ENCODE measurements at regions not wholly inside any gene's neighbourhood (a gene's known extent, or its start where the extent isn't known, plus 50 kb on each side); places are given as distances from the start of the nearest gene placed in this dataset.

DNA sequence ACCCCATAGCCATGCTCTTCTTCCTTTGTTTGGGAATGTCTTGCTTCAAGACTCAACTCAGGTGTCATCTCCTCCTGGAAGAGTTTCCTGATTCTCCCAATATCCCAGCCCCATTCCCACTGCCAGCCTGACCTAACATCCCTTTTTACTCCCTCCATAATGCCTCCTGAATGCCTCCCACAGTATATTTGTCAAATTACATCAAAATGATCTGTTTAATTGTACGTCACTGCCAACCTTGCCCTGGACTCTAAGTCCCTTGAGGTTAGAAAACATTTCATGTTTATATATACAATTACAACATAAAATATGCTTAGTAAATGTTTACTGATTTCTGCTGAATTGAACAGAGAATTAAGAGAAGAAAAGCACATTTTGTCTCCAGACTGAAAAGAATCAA is 301.6 kb upstream of the PDE4D start:
- DNase-seq (ENCODE audit: low read depth, low spot score), result no peak

DNA sequence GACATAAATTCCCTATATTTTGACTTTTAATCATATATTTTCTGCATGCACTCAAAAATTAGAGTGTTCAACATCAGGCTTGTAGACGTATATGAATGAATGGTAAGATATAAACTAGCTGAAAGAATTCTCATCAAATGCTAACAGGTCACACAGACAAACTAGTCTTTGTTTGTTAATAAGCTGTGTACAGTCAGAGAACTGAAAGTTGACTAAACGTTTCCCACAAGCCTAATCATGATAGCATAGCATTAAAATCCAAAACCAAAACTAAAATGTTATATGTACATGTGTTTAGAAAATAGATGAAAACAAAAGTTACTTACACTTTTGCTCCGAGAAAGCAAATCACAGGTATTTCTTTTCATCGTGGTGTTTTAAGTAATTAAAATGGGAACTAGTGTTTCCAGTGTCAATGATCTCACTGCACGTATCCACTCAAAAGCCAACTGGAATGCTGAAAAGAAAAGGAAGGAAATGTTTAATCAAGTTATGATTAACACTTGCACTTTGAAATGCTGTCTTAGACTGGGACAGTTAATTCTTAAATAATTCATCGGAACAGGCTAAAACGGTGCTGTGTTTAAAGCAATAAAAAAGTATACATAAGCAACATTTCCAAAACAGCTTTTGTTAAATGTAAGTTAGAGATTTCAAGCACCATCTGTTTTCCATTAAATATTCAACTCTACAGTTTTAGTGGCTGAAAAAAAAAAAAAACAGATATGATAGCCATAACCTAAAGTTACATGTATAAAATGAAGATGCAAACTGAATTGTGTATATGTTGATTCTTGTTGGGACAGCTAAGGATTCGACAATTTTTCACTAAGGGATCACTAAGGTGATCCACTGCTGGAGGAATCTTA is 291.9 kb upstream of the PDE4D start:
- DNase-seq (ENCODE audit: low read depth, low spot score), result peak; percentile 9

DNA sequence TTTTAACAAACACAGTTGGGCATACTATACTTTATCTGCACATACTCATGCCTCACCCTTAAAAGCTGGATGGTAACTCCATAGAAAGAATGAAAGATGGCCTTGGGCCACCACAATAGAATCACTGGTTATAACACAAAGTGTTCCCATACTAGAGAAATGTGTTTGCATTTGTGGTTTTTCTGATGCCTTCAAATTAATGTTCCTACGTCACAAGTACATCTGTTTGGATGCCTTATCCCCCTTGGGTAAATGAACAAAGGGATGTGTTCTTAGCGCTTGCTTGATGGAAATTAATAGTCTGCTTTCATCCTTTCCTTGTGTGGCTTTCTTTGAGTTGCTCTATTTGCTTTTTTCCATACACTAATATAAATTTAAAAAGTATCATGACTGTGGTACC is 291.1 kb upstream of the PDE4D start:
- DNase-seq (ENCODE audit: low read depth, low spot score), result peak; percentile 21

DNA sequence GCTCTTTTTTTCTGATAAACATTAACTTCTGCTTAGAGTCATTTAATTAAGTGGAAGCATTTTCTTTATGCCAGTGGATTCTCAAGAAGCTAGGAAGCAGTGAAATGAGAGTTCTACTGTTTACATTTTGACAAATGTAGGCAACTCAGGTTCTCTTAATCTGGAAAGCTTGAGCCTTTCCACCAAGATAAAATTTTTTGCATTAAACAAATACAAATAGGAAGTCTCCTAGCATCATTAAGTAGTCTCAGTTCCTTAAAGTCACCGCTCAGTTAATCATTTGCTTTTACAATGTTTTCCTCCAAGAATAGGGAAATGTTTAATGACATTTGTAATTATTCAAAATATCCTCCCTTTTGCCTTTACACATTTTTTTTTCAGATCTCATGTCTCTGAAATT is 290.4 kb upstream of the PDE4D start:
- DNase-seq (ENCODE audit: low read depth, low spot score), result no peak

DNA sequence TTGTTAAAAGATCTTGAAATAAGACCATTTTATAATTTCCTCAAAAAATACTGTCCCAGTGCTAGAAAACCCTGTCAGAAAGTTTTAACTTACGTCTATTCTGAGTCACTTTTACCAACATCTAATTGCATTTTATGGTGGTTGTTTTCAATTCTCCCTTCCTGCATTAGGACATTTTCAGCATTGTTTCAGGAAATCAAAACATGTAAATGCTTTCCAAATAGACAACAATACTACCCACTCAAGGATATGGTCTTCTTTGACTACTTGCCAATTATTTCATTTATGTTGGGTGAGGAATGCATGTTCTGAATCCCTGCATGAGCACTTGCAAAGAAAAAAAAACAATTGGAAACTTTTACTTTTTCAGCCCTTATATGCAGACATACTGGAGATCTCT is 284.6 kb upstream of the PDE4D start:
- peak; percentile 41 for DNase-seq (ENCODE audit: low read depth, low spot score)

DNA sequence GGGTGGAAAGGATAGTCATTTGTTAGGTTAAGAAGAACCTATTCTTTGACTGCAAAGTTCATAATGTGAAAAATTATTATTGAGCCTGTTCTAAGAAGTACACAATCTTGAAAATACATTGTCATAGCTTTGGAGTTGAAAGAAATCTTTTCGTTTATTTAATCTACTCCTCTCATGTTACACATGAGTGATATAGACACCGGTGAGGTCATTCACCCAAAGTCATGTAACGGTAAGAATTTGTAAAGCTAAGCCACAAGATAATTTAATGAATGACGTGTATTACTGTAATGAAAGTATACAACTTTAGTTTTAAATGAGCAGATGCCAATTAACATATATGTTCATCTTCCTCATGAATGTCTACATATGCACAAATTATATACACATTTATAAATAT is 284.1 kb upstream of the PDE4D start:
- no peak for DNase-seq (ENCODE audit: low read depth, low spot score)

DNA sequence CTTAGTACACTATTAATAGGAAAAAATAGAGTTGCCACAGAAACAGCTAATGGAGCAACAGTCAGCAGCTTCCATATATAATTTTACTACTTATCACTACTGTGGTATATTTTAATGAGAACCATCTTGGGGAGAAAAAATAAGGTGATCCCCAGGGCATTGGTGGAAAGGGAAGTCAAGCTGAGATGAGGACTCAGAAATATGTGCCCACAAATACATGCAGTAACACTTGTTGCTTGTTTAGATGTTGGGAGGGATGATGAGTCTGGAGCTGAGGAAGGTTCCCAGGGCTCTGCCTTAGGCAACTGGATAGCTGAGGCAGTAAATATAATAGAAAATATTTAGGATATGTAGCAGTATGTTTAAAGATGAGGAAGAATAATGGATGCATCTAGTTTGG is 280.1 kb upstream of the PDE4D start:
- DNase-seq (ENCODE audit: low read depth, low spot score), result no peak

DNA sequence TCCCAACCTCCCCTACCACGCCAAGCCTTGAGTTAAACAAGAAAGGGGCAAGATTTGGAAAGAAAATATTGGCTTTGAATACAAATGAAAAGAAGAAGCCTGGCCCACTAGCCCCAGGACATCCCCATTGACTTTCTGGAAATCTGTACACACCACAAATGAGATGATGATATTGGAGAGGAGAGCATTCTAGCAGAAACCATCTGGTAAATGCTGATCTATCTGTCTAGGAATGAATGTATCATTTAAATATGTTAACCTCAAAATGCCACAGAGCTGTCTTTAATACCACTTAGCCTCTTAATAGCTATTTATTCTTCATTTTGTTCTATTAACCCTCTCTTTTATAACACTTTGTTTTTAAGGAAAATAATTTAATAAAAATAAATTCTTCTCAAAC is 270.2 kb upstream of the PDE4D start:
- DNase-seq (ENCODE audit: low read depth, low spot score), result no peak

DNA sequence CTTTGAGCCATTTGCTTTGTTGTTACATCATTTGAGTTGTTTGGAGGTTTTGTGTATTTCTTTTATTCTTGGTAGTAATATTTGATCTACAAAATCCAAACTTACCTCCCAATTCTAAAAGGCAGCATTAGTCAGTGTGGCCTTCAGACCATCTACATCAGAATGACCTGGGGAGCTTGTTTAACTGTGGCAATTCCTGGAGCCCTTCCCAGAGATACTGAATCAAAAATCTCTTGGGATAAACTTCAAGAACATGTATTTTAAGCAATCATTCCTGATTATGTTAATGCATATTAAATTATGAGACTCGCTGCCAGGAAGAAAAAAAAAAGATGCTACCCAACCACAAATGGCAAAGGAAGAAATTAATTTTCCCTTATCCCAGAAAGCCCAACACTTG is 268.9 kb upstream of the PDE4D start:
- no peak for DNase-seq (ENCODE audit: low read depth, low spot score)

DNA sequence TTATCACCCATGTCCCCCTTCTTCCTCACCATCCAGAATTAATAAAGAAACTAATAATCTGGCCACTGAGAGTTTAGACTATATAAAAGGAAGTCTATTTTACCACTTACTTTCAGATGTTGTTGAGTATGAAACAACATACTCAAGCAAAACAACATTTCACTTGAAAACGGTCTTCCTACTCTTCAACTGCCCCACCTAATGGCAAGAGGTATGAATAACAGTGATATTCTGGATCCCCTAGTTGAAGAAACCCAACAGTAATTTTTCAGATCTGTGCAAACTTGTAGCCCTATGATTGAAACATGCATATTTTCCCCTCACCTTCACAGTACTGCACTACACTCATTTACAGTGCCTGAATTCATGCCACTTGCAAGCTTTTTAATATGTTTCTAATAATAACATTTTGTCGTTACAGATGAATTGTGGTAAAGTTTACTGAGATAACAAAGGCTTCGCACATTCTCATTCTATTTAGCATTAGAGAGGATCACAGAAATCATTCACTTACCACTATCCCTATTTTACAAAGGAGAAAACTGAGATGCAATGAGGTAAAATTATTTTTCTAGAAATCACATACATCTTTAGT is 267.9 kb upstream of the PDE4D start:
- peak; percentile 54 for DNase-seq (ENCODE audit: low read depth, low spot score)

DNA sequence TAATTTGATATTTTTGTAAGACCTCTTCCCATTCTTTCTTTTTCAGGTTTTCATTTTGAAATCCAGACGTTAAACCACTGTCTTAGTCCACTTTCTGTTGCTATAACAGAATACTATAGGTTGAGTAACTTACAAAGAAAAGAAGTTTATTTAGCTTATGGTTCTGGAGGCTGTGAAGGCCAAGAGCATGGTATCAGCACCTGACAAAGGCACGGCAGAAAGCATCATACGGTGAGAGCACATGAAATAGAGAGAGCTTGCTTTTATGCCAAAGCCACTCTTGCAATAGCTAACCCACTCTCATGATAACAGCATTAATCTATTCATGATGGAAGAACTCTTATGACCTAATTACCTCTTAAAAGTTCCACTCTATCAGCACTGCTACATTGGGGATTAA is 255.6 kb upstream of the PDE4D start:
- DNase-seq (ENCODE audit: low read depth, low spot score), result no peak

DNA sequence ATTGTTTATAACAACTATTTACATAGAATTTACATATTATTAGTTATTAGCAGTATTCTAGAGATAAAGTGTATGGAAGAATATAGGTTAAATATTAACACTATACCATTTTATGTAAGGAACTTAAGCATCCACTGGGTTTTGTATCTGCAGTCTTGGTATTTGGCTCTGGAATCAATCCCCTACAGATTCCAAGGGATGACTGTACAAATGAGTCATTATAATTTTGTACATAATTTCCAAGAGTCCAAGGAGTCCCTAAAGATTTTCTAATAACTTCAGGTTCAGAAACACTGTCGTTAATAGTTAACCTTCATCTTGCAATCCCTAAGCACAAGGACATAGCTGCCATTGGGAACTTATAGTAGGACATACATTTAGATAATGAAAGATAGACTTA is 254.8 kb upstream of the PDE4D start:
- DNase-seq (ENCODE audit: low read depth, low spot score), result peak; percentile 37

DNA sequence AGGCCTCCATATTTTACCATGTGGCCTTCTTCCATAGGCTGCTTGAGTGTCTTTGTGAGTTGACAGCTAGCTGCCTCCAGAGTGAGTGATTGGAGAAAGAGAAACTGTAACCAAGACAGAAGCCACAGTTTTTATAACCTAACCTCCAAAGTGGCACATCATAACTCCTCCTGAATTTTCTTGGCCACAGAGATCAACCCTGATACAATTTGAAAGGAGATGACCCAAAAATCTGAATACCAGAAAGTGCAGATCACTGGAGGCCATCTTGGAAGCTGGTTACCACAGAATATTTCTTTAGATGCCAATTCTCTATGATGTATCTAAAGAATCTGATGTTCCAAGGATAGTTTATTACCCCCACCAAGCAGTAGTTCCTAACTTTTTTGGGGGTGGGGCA is 254.3 kb upstream of the PDE4D start:
- no peak for DNase-seq (ENCODE audit: low read depth, low spot score)

DNA sequence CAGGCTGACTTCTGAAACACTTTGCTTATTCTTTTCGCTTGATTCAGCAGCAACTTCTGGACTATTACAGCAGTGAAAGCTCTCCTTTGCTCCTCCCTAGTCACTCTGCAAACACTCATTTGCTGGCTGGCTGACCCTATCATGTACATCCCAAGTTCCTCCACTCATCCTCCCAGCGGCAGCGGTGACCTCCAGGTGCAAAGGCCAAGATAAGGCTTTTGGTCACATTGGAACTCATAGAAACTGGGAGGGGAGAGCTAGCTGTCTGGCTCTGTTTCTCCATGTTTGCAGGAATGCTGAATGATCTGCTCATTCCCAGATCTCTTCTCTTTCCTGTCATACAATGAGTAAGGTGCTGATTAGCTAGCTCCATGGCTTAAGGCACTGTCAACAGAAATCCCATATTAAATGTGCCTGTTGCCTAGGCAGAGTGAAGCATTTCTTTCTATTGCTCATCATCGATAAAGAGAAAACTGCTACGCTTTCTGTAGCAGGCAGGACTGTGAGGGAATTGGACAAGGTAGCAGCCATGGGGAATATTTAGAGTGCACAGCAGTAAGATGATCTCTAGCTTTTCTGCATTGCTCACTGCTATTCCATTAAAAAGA is 250.5 kb upstream of the PDE4D start:
- DNase-seq (ENCODE audit: low read depth, low spot score), result no peak

DNA sequence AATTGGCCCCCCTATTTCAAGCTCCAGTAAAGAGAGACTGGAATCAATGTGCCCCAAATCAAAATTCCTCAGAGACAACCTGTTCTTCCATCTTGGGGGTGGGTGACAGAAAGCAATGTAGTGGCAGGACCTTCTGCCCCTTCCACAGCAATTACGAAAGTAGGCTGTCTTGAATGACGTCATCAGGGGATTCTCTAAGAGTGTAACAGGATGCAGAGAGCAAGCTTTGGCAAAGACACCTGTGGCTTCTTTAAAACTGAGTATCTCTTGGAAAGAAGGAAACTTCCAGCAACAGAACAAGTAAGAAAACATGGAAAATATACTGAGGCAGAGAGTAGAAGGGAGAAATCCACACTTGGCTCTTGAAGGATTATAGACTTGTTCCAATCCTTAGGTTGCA is 247.6 kb upstream of the PDE4D start:
- DNase-seq (ENCODE audit: low read depth, low spot score), result no peak

DNA sequence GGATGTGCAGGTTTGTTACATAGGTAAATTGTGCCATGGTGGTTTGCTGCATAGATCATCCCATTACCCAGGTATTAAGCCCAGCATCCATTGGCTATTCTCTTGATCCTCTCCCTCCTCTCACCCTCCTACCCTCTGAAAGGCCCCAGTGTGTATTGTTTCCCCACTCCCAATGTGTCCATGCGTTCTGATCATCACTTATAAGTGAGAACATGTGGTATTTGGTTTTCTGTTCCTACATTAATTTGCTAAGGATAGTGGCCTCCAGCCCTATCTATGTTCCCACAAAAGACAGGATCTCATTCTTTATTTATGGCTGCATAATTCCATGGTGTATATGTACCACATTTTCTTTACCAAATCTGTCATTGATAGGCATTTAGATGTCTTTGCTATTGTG is 243.3 kb upstream of the PDE4D start:
- no peak for DNase-seq (ENCODE audit: low read depth, low spot score)

DNA sequence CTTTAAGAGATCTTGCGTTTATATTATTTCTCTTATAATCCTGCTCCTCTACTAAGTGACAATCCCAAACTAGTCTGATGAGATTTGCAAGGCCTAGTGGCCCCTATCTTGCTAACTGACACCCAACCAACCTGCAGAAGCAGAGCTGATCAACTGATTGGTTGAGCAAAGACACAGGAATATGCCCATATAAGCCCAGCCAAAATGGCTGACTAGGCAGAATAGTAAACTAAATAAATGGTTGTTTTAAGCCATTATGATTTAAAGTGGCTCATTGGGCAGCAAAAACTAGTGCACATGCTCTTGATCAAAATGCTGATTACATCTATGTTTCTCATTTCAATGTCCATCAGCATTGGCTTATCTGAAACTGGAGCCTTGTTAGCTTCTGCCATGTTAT is 238.0 kb upstream of the PDE4D start:
- no peak for DNase-seq (ENCODE audit: low read depth, low spot score)

DNA sequence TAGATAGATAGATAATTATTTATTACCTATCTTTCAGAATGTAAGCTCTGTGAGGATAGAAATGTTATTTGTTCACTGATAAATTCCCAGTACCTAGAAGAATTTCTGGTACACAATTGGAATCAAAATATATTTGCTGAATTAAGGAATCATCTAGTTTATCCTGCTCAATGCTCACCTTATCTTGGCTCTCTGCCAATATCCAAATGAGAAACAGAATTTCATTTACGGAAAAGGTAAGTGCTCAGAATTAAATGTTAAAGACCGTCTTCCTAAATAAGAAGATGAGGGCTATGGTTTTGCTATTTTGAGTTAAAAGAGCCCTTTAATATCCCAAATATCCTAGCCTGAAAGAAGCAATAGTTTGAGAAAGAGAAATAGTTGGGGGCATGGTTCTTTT is 232.1 kb upstream of the PDE4D start:
- DNase-seq (ENCODE audit: low read depth, low spot score), result no peak

DNA sequence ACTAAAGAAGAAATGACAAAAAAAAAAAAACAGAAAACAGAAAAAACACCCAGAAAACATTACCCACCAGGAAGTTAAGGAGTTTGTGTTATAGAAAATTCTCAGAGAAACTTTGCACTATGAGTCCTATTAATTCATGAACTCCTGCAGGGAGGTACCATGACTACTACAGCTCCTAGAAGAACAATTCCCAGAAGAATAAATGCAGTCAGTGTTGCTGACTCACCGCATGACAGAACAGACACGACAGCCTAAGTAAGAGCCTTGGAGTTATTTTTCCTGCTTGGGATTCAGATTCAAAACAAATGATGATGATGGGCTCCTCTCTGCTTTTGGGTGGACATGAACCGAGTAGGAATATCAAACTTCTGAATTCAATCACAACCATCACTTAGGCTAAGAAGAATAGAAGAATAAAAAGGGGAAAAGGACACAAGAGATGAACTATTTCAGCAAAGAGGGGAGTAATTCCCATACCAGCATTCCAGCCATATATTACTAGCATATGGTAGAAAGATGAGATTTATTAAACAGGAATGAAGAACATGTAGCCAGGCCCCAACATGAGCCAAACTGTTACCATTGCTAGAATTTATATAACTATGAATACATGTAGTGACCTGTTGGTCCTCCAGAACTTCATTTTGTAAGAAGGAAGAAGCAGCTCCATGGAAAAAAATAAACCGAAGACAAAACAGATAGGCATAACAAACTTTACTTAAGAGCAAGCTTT is 209.6 kb upstream of the PDE4D start:
- peak; percentile 74 for DNase-seq (ENCODE audit: low read depth, low spot score)

DNA sequence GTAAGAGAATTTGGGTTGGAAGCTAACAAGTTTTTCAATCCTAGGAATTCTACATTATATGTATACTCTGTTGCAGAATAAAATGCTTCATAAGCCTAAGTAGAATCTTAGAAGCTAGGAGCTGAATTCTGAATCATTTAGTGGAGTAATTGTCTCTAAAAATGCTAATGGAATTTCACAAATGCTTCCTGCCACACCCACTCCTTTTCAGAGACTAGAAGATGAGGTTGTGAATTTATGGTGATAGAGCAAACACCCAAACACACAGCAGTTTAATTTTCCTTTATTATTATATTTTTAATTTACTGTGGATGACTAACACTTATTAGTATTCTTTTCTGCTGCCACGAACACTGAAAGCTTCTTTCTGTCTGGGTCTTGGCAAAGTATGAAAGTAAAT is 208.0 kb upstream of the PDE4D start:
- DNase-seq (ENCODE audit: low read depth, low spot score), result no peak

DNA sequence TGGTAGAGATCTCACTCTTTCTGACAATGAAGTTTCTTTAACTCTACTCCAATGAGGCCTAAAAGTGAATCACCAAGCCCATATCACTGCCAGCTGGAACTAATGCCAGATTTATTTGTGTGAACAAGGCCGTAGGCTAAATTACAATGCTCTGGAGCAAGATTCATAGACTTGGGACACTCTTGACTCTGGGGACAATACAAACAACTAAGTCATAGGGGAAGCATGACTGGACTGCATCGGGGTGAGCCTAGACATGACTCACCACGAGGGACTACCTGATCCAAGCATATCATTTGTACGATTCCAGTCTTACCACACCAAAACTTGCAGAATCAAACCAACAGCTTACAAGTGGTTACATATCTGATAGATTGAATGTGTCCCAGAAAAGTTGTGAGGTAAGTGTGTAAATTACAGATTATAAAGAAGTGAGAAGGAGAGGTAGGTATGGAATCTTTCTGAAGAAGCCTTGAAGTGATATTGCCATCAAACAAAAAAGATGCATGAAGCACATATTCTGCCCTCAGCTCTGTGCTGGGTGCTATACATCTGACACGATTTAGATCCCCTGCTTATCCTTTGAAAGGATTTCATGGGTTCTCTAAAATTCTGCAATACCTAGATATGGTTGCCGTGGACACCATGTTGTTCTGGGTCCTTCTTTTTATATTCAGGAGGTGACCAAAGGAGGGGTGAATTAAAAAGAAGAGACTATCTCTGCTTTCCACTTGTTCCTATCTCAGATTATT is 199.3 kb upstream of the PDE4D start:
- DNase-seq (ENCODE audit: low read depth, low spot score), result peak; percentile 79

DNA sequence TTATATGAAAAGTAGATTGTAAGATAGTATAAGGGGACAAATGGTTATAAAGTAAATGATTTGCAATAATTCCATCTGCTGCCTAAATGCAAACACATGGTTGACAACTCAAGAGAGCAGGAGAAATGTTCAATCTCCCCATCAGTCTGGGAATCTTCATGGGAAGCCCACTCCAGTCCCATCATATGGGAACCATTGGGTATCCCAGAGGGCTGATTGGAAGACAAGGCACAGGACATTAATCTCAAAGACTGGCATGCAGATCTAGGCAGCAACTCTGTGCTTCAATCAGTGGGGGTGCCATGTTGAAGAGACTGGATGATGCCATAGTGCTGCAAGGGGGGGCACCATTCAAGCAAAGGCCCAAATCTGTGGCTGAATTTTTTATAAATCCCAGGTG is 193.1 kb upstream of the PDE4D start:
- DNase-seq (ENCODE audit: low read depth, low spot score), result no peak
